ENCODE measurements at regions not wholly inside any gene's neighbourhood (a gene's known extent, or its start where the extent isn't known, plus 50 kb on each side); places are given as distances from the start of the nearest gene placed in this dataset.
"Not testable (repeated sequence)": the region's sequence is repeated elsewhere in the genome, so short reads cannot be mapped to it uniquely, and the experiment has no call there.

DNA sequence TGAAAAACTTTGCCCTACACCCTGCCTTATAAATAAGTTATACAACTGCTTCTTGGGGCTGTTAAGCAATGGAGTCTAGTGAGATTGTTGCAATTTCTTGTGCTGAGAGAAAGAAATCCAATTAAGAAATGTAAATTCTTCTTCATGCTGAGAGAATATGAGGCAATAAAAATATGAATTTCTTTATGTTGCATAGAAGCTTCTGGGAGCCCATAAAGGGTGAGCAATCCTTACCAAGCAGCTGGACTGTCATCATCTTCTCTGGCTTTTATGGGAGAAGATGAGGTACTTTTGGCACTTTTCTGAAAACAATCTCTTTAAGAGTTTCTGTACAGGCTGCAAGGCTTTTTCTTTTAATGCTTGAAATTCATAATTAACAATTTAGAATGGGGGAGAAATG is 204.3 kb downstream of the DMRTA1 start:
- no peak for DNase-seq

DNA sequence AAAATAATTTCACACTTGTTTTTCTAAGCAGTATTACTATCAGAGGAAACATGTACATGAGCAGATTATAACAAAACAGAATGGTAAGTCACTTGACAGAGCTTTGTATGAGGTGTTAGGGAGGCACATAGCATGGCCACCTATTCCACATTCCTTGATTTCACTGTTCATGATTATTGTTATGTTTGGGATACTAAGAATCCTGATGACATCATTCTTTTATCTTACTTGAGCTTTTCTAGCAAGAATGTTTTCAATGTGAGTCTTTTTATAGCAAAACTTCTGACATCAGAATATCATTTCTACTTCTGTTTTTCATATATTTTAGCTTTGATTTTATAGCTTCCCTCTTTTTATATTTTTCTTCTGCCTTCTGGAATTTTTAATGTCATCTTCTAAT is 208.2 kb downstream of the DMRTA1 start:
- peak; percentile 5 for DNase-seq

DNA sequence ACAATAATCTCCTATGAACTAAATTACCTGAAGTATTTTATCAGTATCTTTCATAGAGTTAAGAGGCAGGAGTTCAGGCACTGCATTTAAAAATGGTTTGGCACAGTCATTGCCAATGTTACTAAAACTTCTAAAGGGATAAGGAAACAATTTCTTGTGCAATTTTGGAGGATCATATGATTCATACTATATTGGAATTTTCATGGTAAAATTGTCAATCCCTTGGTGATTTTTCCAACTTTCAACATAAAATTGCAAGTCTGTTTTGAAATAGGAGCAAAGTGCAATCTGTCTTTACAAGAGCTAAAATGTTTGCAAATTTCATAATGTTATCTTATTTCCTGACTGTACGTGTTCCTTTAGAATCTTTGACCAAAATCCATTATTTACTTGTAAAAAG is 211.1 kb downstream of the DMRTA1 start:
- DNase-seq: no peak

DNA sequence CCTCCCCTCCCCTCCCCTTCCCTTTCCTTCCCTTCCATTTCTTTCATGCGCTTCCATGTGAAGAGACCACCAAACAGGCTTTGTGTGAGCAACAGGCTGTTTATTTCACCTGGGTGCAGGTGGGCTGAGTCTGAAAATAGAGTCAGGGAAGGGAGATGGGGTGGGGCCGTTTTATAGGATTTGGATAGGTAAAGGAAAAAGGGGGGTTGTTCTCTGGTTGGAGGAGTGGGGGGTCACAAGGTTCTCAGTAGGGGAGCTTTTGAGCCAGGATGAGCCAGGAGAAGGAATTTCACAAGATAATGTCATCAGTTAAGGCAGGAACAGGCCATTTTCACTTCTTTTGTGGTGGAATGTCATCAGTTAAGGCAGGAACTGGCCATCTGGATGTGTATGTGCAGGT is 211.9 kb downstream of the DMRTA1 start:
- not testable (repeated sequence) for DNase-seq

DNA sequence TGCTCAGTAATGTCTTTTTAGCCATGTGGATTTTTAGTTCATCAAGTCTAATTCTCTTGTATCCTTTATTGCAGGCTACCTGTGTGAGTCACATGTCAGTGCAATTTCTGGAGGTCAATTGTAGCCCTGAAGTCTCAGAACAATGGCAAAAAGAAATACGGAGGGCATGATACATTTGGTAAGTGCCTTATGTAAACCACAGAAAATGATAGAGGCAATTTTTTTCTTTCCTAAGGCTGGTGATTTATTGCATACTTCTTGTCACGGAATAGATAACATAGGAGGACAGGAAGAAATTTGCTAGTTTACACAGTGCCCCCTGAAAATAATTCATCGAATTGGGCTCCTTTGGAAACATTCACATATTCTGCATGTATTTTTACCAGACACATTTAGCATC is 235.9 kb downstream of the DMRTA1 start:
- DNase-seq: peak; percentile 0

DNA sequence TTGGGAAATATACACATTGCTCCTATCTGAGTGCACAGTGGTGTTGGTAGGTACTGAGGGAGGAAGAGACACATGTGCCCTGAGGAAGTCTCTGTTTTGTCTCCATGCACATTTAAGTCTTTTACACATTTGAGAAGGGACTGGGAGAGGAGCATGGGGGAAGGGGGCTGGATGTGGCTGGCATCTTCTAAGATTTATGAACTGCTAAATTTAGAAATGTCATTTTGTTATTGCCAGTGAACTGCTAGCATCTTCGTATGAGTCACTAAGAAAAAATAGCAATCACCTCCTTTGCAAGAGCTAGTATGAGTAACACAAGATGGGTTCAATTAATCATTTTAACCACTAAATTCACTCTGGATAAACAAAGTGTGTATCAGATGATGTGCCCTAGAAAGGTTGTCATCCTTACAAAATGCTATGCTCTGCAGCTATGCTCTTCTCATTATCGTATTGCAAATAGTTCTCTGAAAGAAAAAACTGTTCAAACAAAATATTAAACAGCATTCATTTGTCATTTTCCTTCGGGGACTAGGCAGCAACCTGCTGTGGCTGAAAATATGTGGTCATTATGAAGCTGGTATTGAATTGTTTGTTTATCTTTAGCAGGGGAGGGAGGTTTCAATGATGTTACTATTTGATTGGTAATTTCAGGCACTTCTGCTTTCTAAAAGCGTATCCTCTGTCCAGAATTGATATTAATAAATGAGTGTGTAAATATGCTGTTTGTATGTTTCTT is 236.5 kb downstream of the DMRTA1 start:
- DNase-seq: peak; percentile 79

DNA sequence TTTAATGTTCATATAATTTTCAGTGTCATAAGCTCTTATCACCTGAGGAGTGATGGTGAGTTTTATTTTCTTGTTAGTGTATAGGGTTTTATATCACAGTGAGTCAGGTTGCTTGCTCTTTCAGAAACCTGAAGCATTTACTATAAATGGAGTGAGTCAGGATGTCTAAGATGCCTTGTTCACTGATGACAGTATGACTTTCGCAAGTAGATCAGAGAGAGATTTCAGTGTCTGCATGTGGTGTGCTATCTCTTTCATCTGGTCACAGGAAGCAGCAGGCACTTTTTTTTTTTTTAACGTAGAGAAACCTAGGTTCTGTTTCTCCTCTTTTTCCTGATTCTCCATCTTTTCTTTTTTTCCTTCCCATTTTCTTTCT is 237.1 kb downstream of the DMRTA1 start:
- peak; percentile 64 for DNase-seq

DNA sequence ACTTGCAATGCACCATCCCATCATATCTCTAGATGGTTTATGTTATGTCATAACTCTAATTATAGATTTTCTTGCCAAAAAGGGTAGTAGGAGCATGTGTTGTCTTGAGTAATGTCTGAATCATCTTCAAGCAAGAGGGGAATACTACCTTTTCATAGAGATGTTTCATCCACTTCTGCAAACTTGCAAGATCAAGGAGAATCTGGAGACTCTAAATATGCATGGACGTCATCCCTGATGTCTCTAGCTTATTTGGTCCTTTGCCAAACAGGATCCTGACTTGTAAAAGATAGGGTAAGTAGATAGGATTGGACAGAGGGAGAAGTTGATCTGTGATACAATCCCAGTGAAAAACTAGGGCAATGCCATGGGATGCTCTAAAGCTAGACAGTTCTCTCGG is 246.5 kb downstream of the DMRTA1 start:
- no peak for DNase-seq

DNA sequence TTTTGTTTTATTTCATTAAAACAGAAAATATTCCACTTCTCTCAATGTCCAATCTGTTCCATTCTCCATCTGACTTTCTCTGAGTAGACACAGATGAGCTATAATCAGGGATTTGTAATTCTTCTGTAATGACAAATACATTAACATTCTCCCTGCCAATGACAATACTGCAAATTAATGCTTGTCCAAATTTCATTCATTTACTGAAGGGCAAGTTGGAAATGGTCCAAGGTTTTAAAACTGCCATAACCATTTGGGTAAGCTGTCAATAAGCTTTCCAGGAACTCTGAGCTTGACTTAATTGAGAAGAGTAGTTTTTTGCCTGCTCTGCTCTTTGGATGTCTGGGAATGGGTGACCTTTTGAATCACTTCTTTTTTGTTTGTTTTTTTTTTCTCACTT is 253.5 kb downstream of the DMRTA1 start:
- DNase-seq: no peak

DNA sequence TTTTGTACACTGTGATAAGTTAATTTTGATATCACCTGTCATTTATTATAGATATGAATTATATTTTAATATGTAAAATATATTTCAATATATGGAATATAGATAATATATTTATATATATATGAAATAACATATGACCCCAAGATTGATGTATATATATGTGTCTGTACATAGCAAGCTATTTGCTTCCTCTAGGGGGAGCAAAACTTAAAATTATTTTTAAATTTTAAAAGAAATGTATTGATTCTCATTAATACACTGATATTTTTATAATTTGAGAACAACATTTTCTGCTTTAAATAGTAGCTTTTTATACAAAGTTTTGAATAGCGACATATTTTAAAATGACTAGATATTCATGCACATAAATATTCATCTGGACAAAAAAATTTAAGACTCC is 272.0 kb downstream of the DMRTA1 start:
- DNase-seq: no peak

DNA sequence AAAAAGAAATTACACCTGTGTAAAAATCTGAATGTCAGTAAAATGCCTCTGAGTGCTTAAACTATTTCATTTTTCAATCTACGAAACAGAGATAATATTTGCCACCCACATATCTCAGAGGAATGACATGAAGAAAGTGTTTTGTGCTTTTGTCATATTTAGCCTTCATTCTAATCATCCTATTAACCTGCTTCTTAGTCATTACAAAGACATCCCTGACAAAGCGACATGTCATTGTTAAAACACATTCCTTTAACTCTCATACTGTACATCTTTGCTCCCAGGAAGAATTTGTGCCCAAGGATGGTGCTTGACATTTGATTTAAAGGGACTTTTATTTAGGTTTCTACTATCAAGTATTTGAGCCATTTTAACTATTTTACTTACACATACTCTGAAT is 275.9 kb downstream of the DMRTA1 start:
- peak; percentile 48 for DNase-seq

DNA sequence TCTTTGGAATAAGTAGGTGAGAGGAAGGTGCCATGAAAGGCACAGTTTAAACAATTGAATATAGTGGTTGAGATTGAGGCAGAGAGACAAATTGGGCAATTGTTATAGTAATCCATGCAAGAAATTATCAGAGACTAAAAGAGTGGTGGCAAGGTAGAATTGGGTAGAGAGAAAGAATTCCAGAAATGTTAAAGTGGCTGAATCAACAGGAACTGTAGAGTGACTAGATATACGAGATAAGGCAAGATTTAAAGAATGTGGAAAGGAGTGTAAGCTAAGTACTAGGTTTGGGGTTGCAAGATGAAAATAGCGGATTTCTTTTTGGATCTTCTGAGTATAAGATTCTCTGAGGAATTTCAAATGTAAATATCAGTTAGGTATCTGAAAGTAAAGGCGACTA is 285.2 kb downstream of the DMRTA1 start:
- no peak for DNase-seq

DNA sequence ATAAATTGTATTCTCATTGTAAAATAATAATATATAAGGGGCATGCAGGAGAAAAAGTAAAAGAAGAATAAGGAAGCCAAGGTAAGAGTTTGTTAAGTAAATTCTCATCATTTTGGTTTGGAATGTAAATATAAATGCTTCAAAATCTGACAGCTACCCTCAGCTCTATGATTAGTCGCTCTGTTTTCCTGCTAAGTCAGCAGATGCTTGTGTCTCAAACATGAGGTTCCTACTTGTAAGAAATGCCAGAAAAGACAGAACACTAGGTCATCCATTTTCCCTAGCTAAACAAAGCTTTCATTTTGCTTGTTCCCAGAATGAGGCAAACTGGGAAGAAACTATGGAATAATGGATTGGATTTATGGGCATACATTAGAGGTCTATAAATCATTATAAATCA is 293.1 kb downstream of the DMRTA1 start:
- no peak for DNase-seq

DNA sequence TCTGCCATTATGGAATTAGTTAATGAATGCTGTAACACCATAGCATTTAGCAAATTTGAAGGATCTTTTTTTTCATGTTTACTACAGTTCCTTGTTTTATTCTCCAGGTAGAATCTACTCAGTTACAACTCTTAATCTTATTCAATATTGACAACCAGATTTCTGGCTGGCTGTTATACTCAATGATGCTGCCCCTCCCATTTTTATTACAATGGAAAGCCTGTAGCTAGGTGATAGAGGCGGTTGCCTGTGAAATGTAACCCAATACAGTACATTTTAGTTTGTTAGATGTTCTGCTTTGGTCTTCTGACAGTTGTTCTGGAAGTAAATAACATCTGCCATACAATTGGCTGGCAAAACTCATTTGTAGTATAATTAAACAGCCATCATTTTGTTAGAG is 294.2 kb downstream of the DMRTA1 start:
- no peak for DNase-seq

DNA sequence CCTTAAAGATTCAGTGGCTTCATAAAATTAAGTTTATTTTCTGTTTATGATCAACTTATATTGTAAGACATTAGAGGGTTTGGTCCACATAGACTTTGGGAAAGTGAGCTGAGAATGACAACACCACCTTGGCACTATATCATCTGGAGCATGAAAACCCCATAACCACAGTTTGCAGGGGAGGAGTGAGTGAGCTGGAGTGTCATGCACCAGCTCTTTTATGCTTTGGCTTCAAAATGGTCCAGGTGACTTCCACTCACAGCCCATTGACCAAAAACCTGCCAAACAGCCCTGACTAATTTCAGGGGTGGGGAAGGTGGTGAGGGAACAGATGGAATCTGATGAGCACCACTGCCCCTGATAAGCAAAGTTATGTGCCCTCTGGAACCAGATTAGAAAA is 295.8 kb downstream of the DMRTA1 start:
- no peak for DNase-seq

DNA sequence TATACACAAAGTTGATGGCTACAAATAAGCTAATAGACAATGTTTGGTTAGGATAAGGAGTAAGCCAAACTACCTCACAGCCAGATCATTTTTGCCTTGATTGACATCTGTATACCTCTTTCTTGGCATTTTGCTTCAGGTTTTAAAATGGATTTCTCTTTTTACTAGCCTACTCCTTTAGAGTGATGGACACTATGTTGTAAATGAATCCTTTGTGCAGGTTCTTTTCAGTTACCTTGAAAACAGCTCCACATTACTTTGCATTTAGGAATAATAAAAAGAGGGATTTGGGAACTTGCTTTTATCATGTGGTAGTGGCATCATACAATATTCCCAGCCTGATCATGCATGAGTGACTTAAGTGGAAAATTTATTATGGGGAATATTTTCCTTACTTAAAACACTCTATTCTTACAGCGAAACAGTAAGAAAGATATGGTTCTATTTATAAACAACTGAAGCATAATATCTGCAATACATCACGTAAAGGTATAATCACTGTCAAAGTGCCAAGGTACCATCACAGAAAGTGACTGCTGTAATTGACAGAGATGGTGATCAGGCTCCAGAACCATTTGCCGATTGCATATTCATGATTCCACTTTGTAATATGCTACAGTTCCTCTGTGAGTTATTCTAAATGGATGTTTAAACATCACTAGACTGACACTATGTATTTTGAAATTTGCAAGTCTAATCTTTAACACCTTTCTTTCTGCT is 327.0 kb downstream of the DMRTA1 start:
- no peak for DNase-seq

DNA sequence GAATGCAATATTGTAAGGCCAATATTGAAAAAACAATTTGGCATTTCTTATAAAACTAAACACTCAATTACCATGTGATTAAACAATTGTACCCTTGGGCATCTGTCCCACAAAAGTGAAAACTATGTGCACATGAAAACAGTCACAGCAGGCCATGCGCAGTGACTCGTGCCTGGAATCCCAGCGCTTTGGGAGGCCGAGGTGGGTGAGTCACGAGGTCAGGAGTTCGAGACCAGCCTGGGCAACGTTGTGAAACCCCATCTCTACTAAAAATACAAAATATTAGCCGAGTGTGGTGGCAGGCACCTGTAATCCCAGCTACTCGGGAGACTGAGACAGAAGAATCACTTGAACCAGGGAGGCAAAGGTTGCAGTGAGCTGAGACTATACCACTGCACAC is 343.7 kb downstream of the DMRTA1 start:
- DNase-seq: no peak

DNA sequence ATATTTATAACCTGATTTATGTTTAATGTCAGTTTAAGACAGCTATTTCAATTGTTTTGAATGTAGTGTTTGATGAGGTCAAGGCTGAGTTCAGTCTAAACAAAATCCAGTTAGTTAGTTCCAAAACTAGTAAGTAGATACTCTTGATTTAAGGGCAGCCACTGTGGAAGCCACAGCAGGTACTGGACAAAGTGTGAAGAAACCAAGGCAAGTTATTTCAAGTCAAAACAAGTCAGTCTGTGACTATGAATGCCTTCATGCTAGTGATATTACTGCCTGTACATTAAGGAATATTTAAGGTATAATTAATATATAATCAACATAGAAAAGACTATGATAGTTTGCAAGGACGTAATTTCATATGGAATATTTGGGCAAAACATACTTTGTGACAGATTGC is 362.3 kb downstream of the DMRTA1 start:
- DNase-seq: no peak

DNA sequence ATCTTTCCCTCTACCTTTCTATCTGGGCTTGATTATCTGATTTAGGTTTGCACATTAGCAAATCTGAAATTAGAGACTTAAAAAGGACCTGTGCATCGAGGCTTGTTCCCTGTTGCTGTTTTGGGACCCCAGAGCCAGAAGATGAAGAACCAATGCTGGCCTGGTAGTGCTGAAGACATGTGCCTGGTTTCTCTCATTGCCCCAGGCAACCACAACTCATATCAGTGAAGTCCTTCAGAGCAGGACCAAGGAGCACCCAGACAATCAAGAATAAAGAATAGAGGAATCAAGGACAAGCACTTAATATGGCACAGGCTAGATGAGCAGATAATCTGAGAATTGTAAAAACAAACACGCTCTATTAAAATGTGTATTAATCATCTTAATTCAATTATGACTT is 362.7 kb downstream of the DMRTA1 start:
- no peak for DNase-seq

DNA sequence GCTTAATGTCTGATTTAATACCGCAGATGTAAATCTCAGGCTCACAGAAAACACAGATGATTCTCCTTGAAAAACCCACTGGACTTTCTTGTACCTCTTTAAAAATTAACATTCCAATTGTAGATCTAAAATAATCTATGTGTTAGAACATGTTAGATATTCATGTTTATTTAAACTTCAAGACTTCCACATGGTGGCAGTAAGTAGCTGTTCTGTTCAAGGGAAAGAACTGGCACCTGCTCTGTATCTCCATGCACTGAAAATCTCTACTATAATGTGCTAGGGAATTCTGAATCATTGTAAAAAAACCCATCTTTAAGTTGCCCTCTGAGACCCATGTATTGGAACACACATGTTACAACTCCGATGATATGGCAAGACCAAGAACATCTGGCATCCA is 366.9 kb downstream of the DMRTA1 start:
- DNase-seq: peak; percentile 53

DNA sequence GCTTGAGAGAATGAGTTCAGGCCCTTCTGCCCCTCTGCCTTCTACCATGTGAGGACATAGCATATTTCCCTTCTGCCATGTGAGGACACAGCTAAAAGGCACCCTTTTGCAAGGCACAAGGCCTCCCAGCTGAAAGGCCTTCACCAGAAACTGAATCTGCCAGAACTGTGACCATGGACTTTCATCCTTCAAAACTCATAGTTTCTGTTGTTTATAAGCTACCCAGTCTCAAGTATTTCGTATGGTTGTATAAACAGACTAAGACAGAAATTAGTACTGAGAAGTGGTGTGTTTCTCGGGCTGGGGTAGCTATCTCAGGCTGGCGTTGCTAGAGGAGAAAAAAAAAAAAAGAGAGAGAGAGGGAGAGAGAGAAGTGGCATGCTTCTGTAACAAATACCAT is 368.6 kb downstream of the DMRTA1 start:
- no peak for DNase-seq

DNA sequence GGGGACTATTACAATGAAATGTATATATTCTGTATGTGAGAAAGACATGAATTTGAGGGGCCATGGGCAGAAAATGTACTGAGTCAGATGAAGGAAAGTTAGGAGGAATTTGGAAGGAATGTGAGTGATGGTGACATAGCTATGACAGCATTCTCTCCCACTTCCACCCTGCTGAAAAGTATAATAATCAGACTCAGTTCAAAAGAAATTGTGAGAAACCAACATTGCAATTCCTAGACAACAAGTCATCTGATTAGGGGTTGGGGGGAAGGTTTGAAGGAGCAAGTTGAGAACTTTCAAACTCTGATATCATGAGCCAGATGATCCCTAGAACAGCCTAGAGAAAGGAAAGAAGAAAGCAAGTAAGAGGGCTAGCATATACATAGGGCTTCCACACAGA is 370.6 kb downstream of the DMRTA1 start:
- peak; percentile 88 for DNase-seq

DNA sequence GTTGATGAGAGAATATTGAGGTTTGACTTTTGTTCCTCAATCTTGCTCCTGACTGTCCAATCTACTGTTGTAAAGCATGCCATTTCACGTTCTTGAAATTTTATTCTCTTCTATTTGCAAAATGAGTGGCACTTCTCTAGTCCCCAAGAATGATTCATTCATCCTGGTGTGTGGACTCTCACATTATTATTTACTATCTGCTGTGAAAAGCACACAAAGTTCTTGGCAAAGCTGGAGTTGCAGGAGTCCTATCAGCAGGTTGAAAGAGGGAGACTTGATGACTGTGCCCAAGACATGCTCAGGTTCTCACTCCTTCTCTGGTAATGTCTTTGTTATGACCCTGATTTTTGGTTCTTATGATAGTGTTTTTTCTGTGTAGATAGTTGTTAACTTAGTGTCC is 382.6 kb downstream of the DMRTA1 start:
- no peak for DNase-seq

DNA sequence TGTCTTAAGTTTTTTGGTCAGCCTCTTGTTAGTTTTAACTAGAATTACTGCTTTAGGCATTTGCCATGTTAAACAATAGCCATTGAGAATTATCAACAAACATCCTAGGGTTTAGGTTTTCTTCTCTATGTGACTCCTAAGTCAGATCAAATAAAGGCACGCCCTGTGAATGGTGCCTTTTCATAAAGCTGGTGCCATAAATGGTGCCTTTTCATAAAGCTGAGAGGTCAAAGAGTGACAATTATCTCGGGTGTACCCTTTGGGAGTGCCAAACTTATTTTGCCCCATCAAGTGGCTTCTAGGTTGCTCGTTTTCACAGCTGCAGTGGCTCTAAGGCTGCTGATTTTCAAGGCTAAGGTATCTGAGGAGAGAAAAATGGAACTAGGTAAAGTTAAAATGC is 391.6 kb downstream of the DMRTA1 start:
- no peak for DNase-seq

DNA sequence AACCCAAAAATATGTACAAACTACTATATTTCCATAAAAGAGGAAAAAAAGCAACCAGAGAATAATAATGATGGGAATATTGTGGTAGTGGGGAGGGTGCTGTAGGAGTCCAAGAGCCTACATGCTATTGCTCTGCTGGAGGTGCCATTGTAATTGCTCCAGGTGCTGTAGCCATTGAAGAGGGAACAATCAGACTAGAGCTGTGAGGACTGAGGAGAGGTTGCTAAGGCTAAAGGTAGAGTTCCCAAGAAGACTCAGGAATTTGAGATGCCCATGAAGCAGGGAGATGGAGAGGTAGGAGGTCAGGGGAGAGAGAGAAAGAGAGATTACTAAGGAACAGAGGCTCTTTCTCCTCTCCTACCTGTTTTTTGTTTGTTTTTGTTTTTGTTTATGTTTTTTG is 394.0 kb downstream of the DMRTA1 start:
- DNase-seq: no peak
